MCF 10A (cell line): ENCODE measurements at regions not wholly inside any gene's neighbourhood (a gene's known extent, or its start where the extent isn't known, plus 50 kb on each side); places are given as distances from the start of the nearest gene placed in this dataset.

Experiments used
- BruUV-seq: library from RNA; stranded (reverse); fragments of 400-500 nt; replicated peaks from 2 replicates; lab custom pipeline; 2021; lab: Mats Ljungman, UMichigan
- CTCF ChIA-PET: fragments of 300-600 bp; sonication (Branson Sonifier 250); formaldehyde crosslinking; extraction: SDS; loops from one replicate; lab custom pipeline; 2021; ENCODE audit warnings: antibody characterized with exemption, inconsistent platforms; lab: Yijun Ruan, JAX
- POLR2A ChIA-PET: fragments of 300-600, 350-650 bp; sonication (Branson Sonifier 250); formaldehyde crosslinking; extraction: SDS; loops from one replicate; lab custom pipeline; 2020; ENCODE audit warnings: antibody characterized with exemption, inconsistent platforms; lab: Yijun Ruan, JAX
- DNase-seq: peaks from one replicate; pipeline ENCODE4 v3.0.0-alpha.2; 2018; ENCODE audit not compliant: unreplicated experiment
- H3K27ac Mint-ChIP-seq: one replicate; pipeline ENCODE4 v1.8.0; 2022; ENCODE audit warnings: mild to moderate bottlenecking, low read depth, mixed read lengths; ENCODE audit not compliant: unreplicated experiment
- H3K27me3 Mint-ChIP-seq: one replicate; pipeline ENCODE4 v1.8.0; 2022; ENCODE audit warnings: mixed read lengths; ENCODE audit not compliant: insufficient read depth, unreplicated experiment
- H3K36me3 Mint-ChIP-seq: one replicate; pipeline ENCODE4 v1.8.0; 2022; ENCODE audit warnings: mild to moderate bottlenecking, moderate library complexity, mixed read lengths; ENCODE audit not compliant: insufficient read depth, unreplicated experiment
- H3K4me1 Mint-ChIP-seq: one replicate; pipeline ENCODE4 v1.8.0; 2022; ENCODE audit warnings: mixed read lengths; ENCODE audit not compliant: insufficient read depth, unreplicated experiment
- H3K4me3 Mint-ChIP-seq: one replicate; pipeline ENCODE4 v1.8.0; 2022; ENCODE audit warnings: mild to moderate bottlenecking, moderate library complexity, mixed read lengths; ENCODE audit not compliant: unreplicated experiment
- H3K9me3 Mint-ChIP-seq: one replicate; pipeline ENCODE4 v1.8.0; 2022; ENCODE audit warnings: mixed read lengths; ENCODE audit not compliant: unreplicated experiment
- CTCF ChIP-seq: fragments of 200-600 bp; IDR thresholded peaks from one replicate; pipeline ENCODE4 v1.8.0; 2022; ENCODE audit warnings: antibody characterized with exemption, mild to moderate bottlenecking; ENCODE audit not compliant: unreplicated experiment
- intact Hi-C: fragments of 100-400 bp; cut with micrococcal nuclease; formaldehyde crosslinking; loops from 2 replicates; pipeline ENCODE4 v1.14.1; 2022

GRCh38 chr4:137446071-137446470 is 86.2 kb downstream of the PCDH18 start:
- ChIA-PET CTCF (no interaction called here), POLR2A (no interaction called here)
- H3K4me3 Mint-ChIP-seq, result no peak overlapping the region
- no peak overlapping the region for H3K27ac Mint-ChIP-seq
- no TSS peak for BruUV-seq
- intact Hi-C loops, result no loop called here
- DNase-seq, result no peak
- H3K9me3 Mint-ChIP-seq, result no peaks in the 10 kb centered on the region
- no peaks in the 10 kb centered on the region for H3K27me3 Mint-ChIP-seq
- TF ChIP-seq CTCF, result no peak
- H3K36me3 Mint-ChIP-seq, result no peaks in the 10 kb centered on the region
- H3K4me1 Mint-ChIP-seq, result no peaks in the 10 kb centered on the region

- ChIA-PET POLR2A (no interaction called here), CTCF (interaction anchor here (0.6 to 0.7 kb wide), 2 partner anchors 312 to 351 kb away, joined by 3 read pairs; no protein-coding TSS in a partner anchor)
- intact Hi-C loops, result no loop called here
- H3K27ac Mint-ChIP-seq, result no peak overlapping the region
- no peak overlapping the region for H3K4me3 Mint-ChIP-seq
- no peaks in the 10 kb centered on the region for H3K4me1 Mint-ChIP-seq
- H3K27me3 Mint-ChIP-seq, result no peaks in the 10 kb centered on the region
- H3K9me3 Mint-ChIP-seq, result no peaks in the 10 kb centered on the region
- no peaks in the 10 kb centered on the region for H3K36me3 Mint-ChIP-seq
- no TSS peak for BruUV-seq
- TF ChIP-seq CTCF, result no peak
- no peak for DNase-seq
Measured at GRCh38 chr4:137443031-137443800, 89.1 kb downstream of the PCDH18 start.

DNA sequence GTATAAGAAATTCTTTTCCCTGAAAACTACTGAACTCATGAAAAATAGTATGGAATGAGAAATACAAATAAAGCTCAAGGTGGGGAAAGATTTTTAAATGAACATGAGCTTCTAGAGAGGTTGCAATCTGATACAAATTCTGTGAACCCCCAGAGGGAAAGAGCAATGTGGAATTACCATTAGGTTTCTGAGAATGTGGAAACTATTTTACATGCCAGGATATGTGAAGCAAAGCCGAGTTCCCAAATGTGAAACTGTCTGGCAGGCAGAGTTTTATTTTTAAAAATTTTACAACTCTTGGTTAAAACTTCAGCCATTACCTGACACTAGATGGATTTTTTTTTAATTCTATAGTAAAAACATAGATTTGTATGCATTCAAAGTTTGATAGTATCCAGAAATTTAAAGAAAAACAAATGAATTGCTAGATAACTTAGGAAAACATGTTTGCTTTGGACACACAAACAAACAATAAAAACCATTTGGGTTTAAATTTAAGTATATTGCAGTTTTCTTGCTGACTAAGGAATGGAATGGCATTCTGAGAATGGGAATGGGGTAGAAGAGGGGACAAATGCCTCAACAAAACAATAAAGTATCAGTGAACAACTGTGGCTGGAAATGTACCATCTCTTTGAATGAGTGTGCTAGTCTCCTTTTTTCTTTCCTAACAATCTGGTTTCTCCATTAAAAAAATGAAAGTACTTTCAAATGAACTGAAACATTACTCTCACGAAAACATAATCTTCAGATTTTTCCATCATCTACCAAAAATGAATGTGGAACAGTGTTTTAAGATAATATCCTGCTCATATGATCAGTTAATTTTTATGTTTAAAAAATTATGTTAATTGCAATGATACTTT is 99.6 kb downstream of the PCDH18 start:
- H3K9me3 Mint-ChIP-seq, result no peaks in the 10 kb centered on the region
- intact Hi-C loops, result no loop called here
- H3K36me3 Mint-ChIP-seq, result no peaks in the 10 kb centered on the region
- no peaks in the 10 kb centered on the region for H3K4me1 Mint-ChIP-seq
- no TSS peak for BruUV-seq
- no peak for DNase-seq
- no peak overlapping the region for H3K4me3 Mint-ChIP-seq
- peak overlapping the region; percentile 81 for H3K27ac Mint-ChIP-seq
- ChIA-PET POLR2A (interaction anchor here (0.7 kb wide), 1 partner anchor 296 kb away, joined by 3 read pairs; no protein-coding TSS in a partner anchor), CTCF (interaction anchor here (0.5 kb wide), 1 partner anchor 1795 kb away, joined by 3 read pairs; no protein-coding TSS in a partner anchor)
- no peak for TF ChIP-seq CTCF
- no peaks in the 10 kb centered on the region for H3K27me3 Mint-ChIP-seq

DNA sequence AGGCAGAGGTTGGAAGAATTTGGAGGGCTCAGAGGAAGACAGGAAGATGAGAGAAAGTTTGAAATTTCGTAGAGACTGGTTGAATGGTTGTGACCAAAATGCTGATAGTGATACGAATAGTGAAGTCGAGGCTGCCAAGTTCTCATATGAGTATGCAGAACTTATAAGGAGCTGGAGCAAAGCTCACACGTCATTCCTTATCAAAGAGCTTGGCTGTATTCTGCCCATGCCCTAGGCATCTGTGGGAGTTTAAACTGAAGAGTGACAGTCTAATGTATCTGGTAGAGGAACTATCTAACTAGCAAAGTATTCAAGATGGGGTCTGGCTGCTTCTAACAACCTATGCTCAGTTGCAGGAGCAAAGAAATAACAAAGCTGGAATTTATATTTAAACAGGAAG is 102.1 kb downstream of the PCDH18 start:
- POLR2A ChIA-PET, result interaction anchor here (0.7 kb wide), 1 partner anchor 33 kb away, joined by 4 read pairs; no protein-coding TSS in a partner anchor
- CTCF ChIA-PET, result no interaction called here

More for the DNA sequence above, 102.1 kb downstream of the PCDH18 start:
- Mint-ChIP-seq H3K9me3 (no peaks in the 10 kb centered on the region), H3K4me3 (no peak overlapping the region), H3K27me3 (no peaks in the 10 kb centered on the region), H3K27ac (no peak overlapping the region), H3K4me1 (no peaks in the 10 kb centered on the region), H3K36me3 (no peaks in the 10 kb centered on the region)
- intact Hi-C loops, result no loop called here
- BruUV-seq, result no TSS peak
- DNase-seq, result no peak
- TF ChIP-seq CTCF, result no peak
